ENCODE measurements at regions not wholly inside any gene's neighbourhood (a gene's known extent, or its start where the extent isn't known, plus 50 kb on each side); places are given as distances from the start of the nearest gene placed in this dataset.

DNA sequence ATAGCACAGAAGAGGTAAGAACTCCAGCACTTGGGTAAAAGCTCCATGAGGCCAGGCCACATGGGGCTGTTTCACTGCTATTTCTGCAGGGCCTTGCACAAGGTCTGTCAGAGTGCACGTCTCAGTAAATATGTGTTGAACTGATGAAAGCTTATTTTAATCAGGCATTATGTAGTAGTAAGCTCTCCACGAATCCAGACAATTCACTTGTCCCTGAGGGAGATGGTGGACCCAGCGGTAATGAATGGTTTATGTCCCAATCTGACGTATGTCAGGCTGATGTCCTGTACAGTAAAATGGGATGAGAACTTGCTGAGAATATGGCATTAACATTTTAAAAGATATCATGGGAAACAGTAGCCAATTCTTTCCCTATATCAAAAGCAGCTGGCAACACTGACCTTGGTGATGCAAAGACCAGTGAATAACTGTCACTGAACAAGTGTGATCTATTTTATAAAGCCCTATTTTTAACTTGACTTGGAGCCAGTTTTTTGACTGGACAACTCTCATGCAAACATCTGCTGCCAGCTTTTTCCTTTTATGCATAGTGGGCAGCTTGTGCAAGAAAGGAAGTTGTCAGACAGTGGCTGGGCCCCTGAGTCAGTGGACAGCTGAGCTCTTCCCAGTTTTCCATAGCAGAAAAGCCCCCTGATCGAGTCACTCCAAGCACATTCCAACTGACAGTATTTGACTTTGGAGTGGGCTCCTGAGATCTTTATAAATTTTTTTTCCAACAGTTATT is 519.8 kb upstream of the MDFIC2 start:
- no peaks in the 10 kb centered on the region for H3K9me3 Mint-ChIP-seq (ENCODE audit: unreplicated experiment)
- H3K4me3 Mint-ChIP-seq (ENCODE audit: unreplicated experiment) = no peak overlapping the region
- no peak overlapping the region for H3K27ac Mint-ChIP-seq (ENCODE audit: unreplicated experiment)
- TF ChIP-seq CTCF (IDR thresholded peaks at IDR 0.05; ENCODE audit: unreplicated experiment) = no peak
- DNase-seq (ENCODE audit: low spot score) = no peak
- peaks cover 5% of the 10 kb centered on the region for H3K4me1 Mint-ChIP-seq (ENCODE audit: unreplicated experiment)
- no peaks in the 10 kb centered on the region for H3K36me3 Mint-ChIP-seq (ENCODE audit: low read depth, unreplicated experiment)
- no peaks in the 10 kb centered on the region for H3K27me3 Mint-ChIP-seq (ENCODE audit: unreplicated experiment)

DNA sequence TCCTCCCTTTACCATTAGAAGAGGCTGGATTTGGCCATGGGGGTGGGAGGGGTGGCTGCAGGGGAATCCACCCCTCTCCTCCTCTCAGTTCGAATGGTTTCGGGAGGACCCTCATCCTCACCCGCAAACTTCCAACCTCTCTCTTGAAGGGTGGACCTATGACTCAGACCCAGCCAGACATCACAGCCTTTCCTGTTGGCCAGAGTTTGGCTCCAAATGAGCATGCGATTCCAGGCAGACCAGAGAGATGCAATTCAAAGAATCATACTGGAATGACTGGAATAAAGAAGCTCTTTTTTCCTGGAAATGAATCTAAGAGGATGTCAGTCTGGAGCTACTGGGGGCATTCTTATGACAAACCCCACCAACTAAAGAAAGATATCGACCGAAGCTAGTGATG is 516.7 kb upstream of the MDFIC2 start:
- TF ChIP-seq CTCF (IDR thresholded peaks at IDR 0.05; ENCODE audit: unreplicated experiment) = no peak
- Mint-ChIP-seq H3K36me3 (ENCODE audit: low read depth, unreplicated experiment) (no peaks in the 10 kb centered on the region), H3K4me1 (ENCODE audit: unreplicated experiment) (peaks cover 5% of the 10 kb centered on the region), H3K27me3 (ENCODE audit: unreplicated experiment) (no peaks in the 10 kb centered on the region), H3K27ac (ENCODE audit: unreplicated experiment) (no peak overlapping the region), H3K4me3 (ENCODE audit: unreplicated experiment) (no peak overlapping the region), H3K9me3 (ENCODE audit: unreplicated experiment) (no peaks in the 10 kb centered on the region)
- DNase-seq (ENCODE audit: low spot score) = no peak

DNA sequence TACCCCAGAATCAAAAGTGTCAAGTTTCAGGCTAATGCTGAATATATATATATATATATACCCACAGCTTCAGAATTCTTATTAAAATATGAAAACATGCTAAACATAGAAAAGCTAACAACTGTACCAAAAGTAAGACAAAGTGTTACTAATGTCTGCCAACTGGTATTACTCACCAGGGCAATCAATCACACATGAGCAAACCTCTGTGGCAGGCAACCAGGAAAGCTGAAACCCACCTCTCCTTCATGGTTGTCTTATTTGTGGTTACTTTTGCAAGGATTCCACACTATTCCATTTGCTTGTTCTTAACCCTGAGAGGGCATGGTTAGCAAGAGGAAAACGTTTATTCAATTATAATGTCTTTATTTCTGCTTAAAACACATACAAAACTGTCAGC is 512.3 kb upstream of the MDFIC2 start:
- Mint-ChIP-seq H3K9me3 (ENCODE audit: unreplicated experiment) (no peaks in the 10 kb centered on the region), H3K36me3 (ENCODE audit: low read depth, unreplicated experiment) (no peaks in the 10 kb centered on the region), H3K4me3 (ENCODE audit: unreplicated experiment) (no peak overlapping the region), H3K4me1 (ENCODE audit: unreplicated experiment) (no peaks in the 10 kb centered on the region), H3K27ac (ENCODE audit: unreplicated experiment) (no peak overlapping the region), H3K27me3 (ENCODE audit: unreplicated experiment) (peaks cover 1% of the 10 kb centered on the region)
- no peak for DNase-seq (ENCODE audit: low spot score)
- no peak for TF ChIP-seq CTCF (IDR thresholded peaks at IDR 0.05; ENCODE audit: unreplicated experiment)

- no peak for TF ChIP-seq CTCF (IDR thresholded peaks at IDR 0.05; ENCODE audit: unreplicated experiment)
- H3K27me3 Mint-ChIP-seq (ENCODE audit: unreplicated experiment) = peaks cover 1% of the 10 kb centered on the region
- no peaks in the 10 kb centered on the region for H3K4me1 Mint-ChIP-seq (ENCODE audit: unreplicated experiment)
- H3K4me3 Mint-ChIP-seq (ENCODE audit: unreplicated experiment) = no peak overlapping the region
- no peak overlapping the region for H3K27ac Mint-ChIP-seq (ENCODE audit: unreplicated experiment)
- no peaks in the 10 kb centered on the region for H3K9me3 Mint-ChIP-seq (ENCODE audit: unreplicated experiment)
- H3K36me3 Mint-ChIP-seq (ENCODE audit: low read depth, unreplicated experiment) = no peaks in the 10 kb centered on the region
- no peak for DNase-seq (ENCODE audit: low spot score)
Measured at GRCh38 chr3:70824078-70824477, 511.6 kb upstream of the MDFIC2 start.

- no peak for DNase-seq (ENCODE audit: low spot score)
- no peaks in the 10 kb centered on the region for H3K9me3 Mint-ChIP-seq (ENCODE audit: unreplicated experiment)
- peaks cover 1% of the 10 kb centered on the region for H3K27me3 Mint-ChIP-seq (ENCODE audit: unreplicated experiment)
- no peak overlapping the region for H3K27ac Mint-ChIP-seq (ENCODE audit: unreplicated experiment)
- H3K4me3 Mint-ChIP-seq (ENCODE audit: unreplicated experiment) = no peak overlapping the region
- no peaks in the 10 kb centered on the region for H3K36me3 Mint-ChIP-seq (ENCODE audit: low read depth, unreplicated experiment)
- TF ChIP-seq CTCF (IDR thresholded peaks at IDR 0.05; ENCODE audit: unreplicated experiment) = no peak
- no peaks in the 10 kb centered on the region for H3K4me1 Mint-ChIP-seq (ENCODE audit: unreplicated experiment)
Measured at GRCh38 chr3:70823622-70824021, 511.2 kb upstream of the MDFIC2 start.

Data from endothelial cell (in vitro differentiated cells).